HG03045 (cell line): ENCODE measurements at regions not wholly inside any gene's neighbourhood (a gene's known extent, or its start where the extent isn't known, plus 50 kb on each side); places are given as distances from the start of the nearest gene placed in this dataset.

Experiments used
- ATAC-seq: cut with Tn5 transposase; IDR thresholded peaks from one replicate; pipeline ENCODE4 v1.9.1; 2021; ENCODE audit warnings: mild to moderate bottlenecking, moderate library complexity; ENCODE audit not compliant: unreplicated experiment

- no peak for ATAC-seq
Measured at GRCh38 chr15:93182703-93183205, 93.7 kb upstream of the RGMA start.

- no peak for ATAC-seq
Measured at GRCh38 chr15:93180656-93181055, 91.6 kb upstream of the RGMA start.

- ATAC-seq: no peak
Measured at GRCh38 chr15:93180128-93180527, 91.1 kb upstream of the RGMA start.

GRCh38 chr15:93179700-93180102 is 90.7 kb upstream of the RGMA start:
- ATAC-seq: no peak

GRCh38 chr15:93179072-93179471 is 90.1 kb upstream of the RGMA start:
- no peak for ATAC-seq

- ATAC-seq: no peak
Measured at GRCh38 chr15:93178371-93178770, 89.4 kb upstream of the RGMA start.

- ATAC-seq: no peak
Measured at GRCh38 chr15:93176065-93176464, 87.1 kb upstream of the RGMA start.

- no peak for ATAC-seq
Measured at GRCh38 chr15:93174836-93175235, 85.8 kb upstream of the RGMA start.

- ATAC-seq: no peak
Measured at GRCh38 chr15:93173369-93173768, 84.4 kb upstream of the RGMA start.

- no peak for ATAC-seq
Measured at GRCh38 chr15:93171476-93171875, 82.5 kb upstream of the RGMA start.

- no peak for ATAC-seq
Measured at GRCh38 chr15:93170329-93170728, 81.3 kb upstream of the RGMA start.

GRCh38 chr15:93168910-93169309 is 79.9 kb upstream of the RGMA start:
- ATAC-seq: no peak

- no peak for ATAC-seq
Measured at GRCh38 chr15:93167291-93167690, 78.3 kb upstream of the RGMA start.

GRCh38 chr15:93166675-93167074 is 77.7 kb upstream of the RGMA start:
- no peak for ATAC-seq

- ATAC-seq: no peak
Measured at GRCh38 chr15:93165734-93166470, 76.9 kb upstream of the RGMA start.

- ATAC-seq: no peak
Measured at GRCh38 chr15:93164409-93164808, 75.4 kb upstream of the RGMA start.

GRCh38 chr15:93162560-93162959 is 73.5 kb upstream of the RGMA start:
- ATAC-seq: no peak

GRCh38 chr15:93159930-93160329 is 70.9 kb upstream of the RGMA start:
- no peak for ATAC-seq

GRCh38 chr15:93158097-93158900 is 69.3 kb upstream of the RGMA start:
- no peak for ATAC-seq

GRCh38 chr15:93154666-93155065 is 65.7 kb upstream of the RGMA start:
- no peak for ATAC-seq

GRCh38 chr15:93152951-93153350 is 63.9 kb upstream of the RGMA start:
- ATAC-seq: no peak

- no peak for ATAC-seq
Measured at GRCh38 chr15:93152360-93152759, 63.3 kb upstream of the RGMA start.
